ENCODE measurements at regions not wholly inside any gene's neighbourhood (a gene's known extent, or its start where the extent isn't known, plus 50 kb on each side); places are given as distances from the start of the nearest gene placed in this dataset.

DNA sequence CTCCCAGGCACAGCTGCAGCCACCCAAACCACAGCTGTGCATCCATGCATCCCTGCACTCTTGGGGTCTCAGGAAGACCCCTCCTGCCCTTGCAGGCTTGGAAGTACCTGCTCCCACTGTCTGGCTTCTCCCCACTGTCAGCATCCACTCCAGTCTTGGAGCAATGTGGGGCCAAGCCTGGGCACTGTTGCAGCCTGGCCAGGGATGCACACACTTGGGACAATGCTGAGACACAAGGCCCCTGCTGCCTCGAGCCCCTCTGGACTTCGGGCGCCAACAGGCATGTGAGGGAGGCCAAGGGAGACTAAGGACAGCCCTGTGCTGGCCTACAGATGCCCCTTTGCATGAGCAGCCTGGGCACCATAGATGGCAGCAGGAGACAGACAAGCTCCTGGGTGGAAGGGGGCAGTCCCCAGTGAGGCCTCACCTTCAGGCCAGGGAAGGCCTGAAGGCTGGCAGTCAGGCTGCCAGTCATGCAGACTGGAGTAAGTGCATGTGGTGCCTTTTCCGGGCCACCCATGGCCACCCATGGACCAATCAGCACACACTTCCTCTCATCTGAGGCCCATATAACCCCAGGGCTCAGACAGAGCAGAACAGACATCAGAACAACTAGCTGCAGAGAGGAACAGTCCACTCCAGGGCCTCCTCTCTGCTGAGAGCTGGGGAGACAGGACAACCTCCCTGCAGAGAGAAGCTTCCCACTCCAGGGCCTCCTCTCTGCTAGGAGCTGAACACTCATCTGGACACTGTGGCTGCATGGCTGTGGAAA lies 219.0 kb downstream of the VGLL3 start:
- ATAC-seq: peak; percentile 49
- H3K27me3 ChIP-seq (replicated peaks in 1 of 2; ENCODE audit: control insufficient read depth in 2 of 2, insufficient read depth in 2 of 2, low read length in 1 of 2): no peaks in the 10 kb centered on the region
- H2AFZ ChIP-seq (ENCODE audit: control insufficient read depth, low read depth, low read length): no peak overlapping the region
- ChIA-PET SMC1A (ENCODE audit: uncharacterized antibody, unreplicated experiment) (interaction anchor here (0.9 kb wide), 1 partner anchor 311 kb away, joined by 3 read pairs; no protein-coding TSS in a partner anchor), RAD21 (ENCODE audit: unreplicated experiment) (interaction anchor here (1.3 kb wide), 1 partner anchor 396 kb away, joined by 3 read pairs; no protein-coding TSS in a partner anchor), CTCF (interaction anchor here (1.2 to 4.2 kb wide), 4 partner anchors 12 to 396 kb away, joined by 3 to 26 read pairs (median 3); no protein-coding TSS in a partner anchor), POLR2A (no interaction called here)
- no peak overlapping the region for H3K27ac ChIP-seq (ENCODE audit: control insufficient read depth, insufficient read depth)
- BruUV-seq (replicated peaks): no TSS peak
- TF ChIP-seq SREBF2 (IDR thresholded peaks at IDR 0.05; ENCODE audit: low read length) (no peak), POLR2A (IDR thresholded peaks at IDR 0.05; ENCODE audit: low read depth, low read length) (no peak)
- TF ChIP-seq, protein P1, sequence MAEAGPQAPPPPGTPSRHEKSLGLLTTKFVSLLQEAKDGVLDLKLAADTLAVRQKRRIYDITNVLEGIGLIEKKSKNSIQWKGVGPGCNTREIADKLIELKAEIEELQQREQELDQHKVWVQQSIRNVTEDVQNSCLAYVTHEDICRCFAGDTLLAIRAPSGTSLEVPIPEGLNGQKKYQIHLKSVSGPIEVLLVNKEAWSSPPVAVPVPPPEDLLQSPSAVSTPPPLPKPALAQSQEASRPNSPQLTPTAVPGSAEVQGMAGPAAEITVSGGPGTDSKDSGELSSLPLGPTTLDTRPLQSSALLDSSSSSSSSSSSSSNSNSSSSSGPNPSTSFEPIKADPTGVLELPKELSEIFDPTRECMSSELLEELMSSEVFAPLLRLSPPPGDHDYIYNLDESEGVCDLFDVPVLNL (IDR thresholded peaks at IDR 0.05; ENCODE audit: low read depth, low read length): no peak
- TF ChIP-seq, protein P2, sequence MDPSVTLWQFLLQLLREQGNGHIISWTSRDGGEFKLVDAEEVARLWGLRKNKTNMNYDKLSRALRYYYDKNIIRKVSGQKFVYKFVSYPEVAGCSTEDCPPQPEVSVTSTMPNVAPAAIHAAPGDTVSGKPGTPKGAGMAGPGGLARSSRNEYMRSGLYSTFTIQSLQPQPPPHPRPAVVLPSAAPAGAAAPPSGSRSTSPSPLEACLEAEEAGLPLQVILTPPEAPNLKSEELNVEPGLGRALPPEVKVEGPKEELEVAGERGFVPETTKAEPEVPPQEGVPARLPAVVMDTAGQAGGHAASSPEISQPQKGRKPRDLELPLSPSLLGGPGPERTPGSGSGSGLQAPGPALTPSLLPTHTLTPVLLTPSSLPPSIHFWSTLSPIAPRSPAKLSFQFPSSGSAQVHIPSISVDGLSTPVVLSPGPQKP (IDR thresholded peaks at IDR 0.05; ENCODE audit: low read depth, low read length): no peak
- H4K20me1 ChIP-seq (ENCODE audit: control insufficient read depth, insufficient read depth): no peaks in the 10 kb centered on the region
- intact Hi-C loops (cut with micrococcal nuclease; ENCODE audit: unreplicated experiment): loop anchor here (10.0 kb wide), 1 partner anchor 203 kb away; no protein-coding TSS in a partner anchor
- DNase-seq (ENCODE audit: low read depth, low spot score): no peak
- 22% methylated on average over 4 of the region's 4 CpGs for WGBS (ENCODE audit: insufficient coverage, insufficient replicate concordance, low lambda C conversion rate, missing lambda C conversion rate)
- FAIRE-seq: no peak
- H3K9me3 ChIP-seq (replicated peaks; ENCODE audit: control insufficient read depth, insufficient read depth, low read length): no peaks in the 10 kb centered on the region
- no peaks in the 10 kb centered on the region for H3K36me3 ChIP-seq (ENCODE audit: control insufficient read depth in 2 of 2, insufficient read depth in 2 of 2, low read length in 1 of 2)
- H3K4me2 ChIP-seq (ENCODE audit: control insufficient read depth, insufficient read depth): no peak overlapping the region
- H3K79me2 ChIP-seq (ENCODE audit: control insufficient read depth, insufficient read depth, low read length): no peaks in the 10 kb centered on the region
- H3K4me1 ChIP-seq (ENCODE audit: control insufficient read depth, insufficient read depth, low read length): no peaks in the 10 kb centered on the region
- H3K9ac ChIP-seq (ENCODE audit: control insufficient read depth, insufficient read depth, low read length): no peak overlapping the region
- in situ Hi-C loops (cut with MboI): no loop called here
- H3K4me3 ChIP-seq: no peak overlapping the region

DNA sequence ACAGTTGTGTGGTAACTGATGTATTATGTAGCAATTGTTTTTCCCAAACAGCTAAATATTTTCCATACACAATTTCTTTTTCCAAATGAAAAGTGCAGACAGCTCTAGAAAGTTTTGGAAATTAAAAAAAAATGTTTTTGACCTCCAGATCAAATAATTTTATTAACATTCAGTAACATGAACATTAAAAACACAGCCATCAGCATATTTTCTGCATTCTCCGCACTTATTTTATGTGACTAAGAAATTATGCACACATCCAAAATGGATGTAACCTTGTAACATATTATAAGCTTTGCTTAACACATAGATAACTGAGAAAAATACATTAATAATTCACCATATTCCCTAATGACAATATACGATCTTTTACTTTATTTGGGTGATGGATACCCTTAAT lies 224.6 kb downstream of the VGLL3 start:
- Histone ChIP-seq H3K36me3 (ENCODE audit: control insufficient read depth in 2 of 2, insufficient read depth in 2 of 2, low read length in 1 of 2) (no peaks in the 10 kb centered on the region), H4K20me1 (ENCODE audit: control insufficient read depth, insufficient read depth) (no peaks in the 10 kb centered on the region), H3K27me3 (replicated peaks in 1 of 2; ENCODE audit: control insufficient read depth in 2 of 2, insufficient read depth in 2 of 2, low read length in 1 of 2) (no peaks in the 10 kb centered on the region), H3K79me2 (ENCODE audit: control insufficient read depth, insufficient read depth, low read length) (no peaks in the 10 kb centered on the region), H3K4me2 (ENCODE audit: control insufficient read depth, insufficient read depth) (no peak overlapping the region), H3K27ac (ENCODE audit: control insufficient read depth, insufficient read depth) (no peak overlapping the region), H3K9ac (ENCODE audit: control insufficient read depth, insufficient read depth, low read length) (no peak overlapping the region), H3K9me3 (replicated peaks; ENCODE audit: control insufficient read depth, insufficient read depth, low read length) (no peaks in the 10 kb centered on the region), H2AFZ (ENCODE audit: control insufficient read depth, low read depth, low read length) (no peak overlapping the region), H3K4me1 (ENCODE audit: control insufficient read depth, insufficient read depth, low read length) (no peaks in the 10 kb centered on the region), H3K4me3 (no peak overlapping the region)
- ATAC-seq (no peak), DNase-seq (ENCODE audit: low read depth, low spot score) (no peak), FAIRE-seq (no peak)
- ChIA-PET RAD21 (ENCODE audit: unreplicated experiment) (no interaction called here), POLR2A (no interaction called here), CTCF (interaction anchor here (1.6 kb wide), 1 partner anchor 13 kb away, joined by 3 read pairs; no protein-coding TSS in a partner anchor), SMC1A (ENCODE audit: uncharacterized antibody, unreplicated experiment) (no interaction called here)
- intact Hi-C loops (cut with micrococcal nuclease; ENCODE audit: unreplicated experiment) (no loop called here), in situ Hi-C loops (cut with MboI) (no loop called here)
- BruUV-seq (replicated peaks): no TSS peak
- 39% methylated on average over 2 of the region's 2 CpGs for WGBS (ENCODE audit: insufficient coverage, insufficient replicate concordance, low lambda C conversion rate, missing lambda C conversion rate)
- TF ChIP-seq ZZZ3 (IDR thresholded peaks at IDR 0.05; ENCODE audit: control insufficient read depth, insufficient read length, low read depth): no peak
- TF ChIP-seq, protein P3, sequence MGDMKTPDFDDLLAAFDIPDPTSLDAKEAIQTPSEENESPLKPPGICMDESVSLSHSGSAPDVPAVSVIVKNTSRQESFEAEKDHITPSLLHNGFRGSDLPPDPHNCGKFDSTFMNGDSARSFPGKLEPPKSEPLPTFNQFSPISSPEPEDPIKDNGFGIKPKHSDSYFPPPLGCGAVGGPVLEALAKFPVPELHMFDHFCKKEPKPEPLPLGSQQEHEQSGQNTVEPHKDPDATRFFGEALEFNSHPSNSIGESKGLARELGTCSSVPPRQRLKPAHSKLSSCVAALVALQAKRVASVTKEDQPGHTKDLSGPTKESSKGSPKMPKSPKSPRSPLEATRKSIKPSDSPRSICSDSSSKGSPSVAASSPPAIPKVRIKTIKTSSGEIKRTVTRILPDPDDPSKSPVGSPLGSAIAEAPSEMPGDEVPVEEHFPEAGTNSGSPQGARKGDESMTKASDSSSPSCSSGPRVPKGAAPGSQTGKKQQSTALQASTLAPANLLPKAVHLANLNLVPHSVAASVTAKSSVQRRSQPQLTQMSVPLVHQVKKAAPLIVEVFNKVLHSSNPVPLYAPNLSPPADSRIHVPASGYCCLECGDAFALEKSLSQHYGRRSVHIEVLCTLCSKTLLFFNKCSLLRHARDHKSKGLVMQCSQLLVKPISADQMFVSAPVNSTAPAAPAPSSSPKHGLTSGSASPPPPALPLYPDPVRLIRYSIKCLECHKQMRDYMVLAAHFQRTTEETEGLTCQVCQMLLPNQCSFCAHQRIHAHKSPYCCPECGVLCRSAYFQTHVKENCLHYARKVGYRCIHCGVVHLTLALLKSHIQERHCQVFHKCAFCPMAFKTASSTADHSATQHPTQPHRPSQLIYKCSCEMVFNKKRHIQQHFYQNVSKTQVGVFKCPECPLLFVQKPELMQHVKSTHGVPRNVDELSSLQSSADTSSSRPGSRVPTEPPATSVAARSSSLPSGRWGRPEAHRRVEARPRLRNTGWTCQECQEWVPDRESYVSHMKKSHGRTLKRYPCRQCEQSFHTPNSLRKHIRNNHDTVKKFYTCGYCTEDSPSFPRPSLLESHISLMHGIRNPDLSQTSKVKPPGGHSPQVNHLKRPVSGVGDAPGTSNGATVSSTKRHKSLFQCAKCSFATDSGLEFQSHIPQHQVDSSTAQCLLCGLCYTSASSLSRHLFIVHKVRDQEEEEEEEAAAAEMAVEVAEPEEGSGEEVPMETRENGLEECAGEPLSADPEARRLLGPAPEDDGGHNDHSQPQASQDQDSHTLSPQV (IDR thresholded peaks at IDR 0.05): no peak
- TF ChIP-seq ZNF622 (IDR thresholded peaks at IDR 0.05): no peak
- TF ChIP-seq, protein P4, sequence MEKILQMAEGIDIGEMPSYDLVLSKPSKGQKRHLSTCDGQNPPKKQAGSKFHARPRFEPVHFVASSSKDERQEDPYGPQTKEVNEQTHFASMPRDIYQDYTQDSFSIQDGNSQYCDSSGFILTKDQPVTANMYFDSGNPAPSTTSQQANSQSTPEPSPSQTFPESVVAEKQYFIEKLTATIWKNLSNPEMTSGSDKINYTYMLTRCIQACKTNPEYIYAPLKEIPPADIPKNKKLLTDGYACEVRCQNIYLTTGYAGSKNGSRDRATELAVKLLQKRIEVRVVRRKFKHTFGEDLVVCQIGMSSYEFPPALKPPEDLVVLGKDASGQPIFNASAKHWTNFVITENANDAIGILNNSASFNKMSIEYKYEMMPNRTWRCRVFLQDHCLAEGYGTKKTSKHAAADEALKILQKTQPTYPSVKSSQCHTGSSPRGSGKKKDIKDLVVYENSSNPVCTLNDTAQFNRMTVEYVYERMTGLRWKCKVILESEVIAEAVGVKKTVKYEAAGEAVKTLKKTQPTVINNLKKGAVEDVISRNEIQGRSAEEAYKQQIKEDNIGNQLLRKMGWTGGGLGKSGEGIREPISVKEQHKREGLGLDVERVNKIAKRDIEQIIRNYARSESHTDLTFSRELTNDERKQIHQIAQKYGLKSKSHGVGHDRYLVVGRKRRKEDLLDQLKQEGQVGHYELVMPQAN (conservative IDR thresholded peaks at IDR 0.05): no peak
